NCI-H2196 treated with DMSO at 0.1 percent for 48 hours (cell line): ENCODE measurements at regions not wholly inside any gene's neighbourhood (a gene's known extent, or its start where the extent isn't known, plus 50 kb on each side); places are given as distances from the start of the nearest gene placed in this dataset.

Source experiments
- DNase-seq: peaks from one replicate; lab custom pipeline; 2025; ENCODE audit not compliant: unreplicated experiment; lab: John Stamatoyannopoulos, UW

DNA sequence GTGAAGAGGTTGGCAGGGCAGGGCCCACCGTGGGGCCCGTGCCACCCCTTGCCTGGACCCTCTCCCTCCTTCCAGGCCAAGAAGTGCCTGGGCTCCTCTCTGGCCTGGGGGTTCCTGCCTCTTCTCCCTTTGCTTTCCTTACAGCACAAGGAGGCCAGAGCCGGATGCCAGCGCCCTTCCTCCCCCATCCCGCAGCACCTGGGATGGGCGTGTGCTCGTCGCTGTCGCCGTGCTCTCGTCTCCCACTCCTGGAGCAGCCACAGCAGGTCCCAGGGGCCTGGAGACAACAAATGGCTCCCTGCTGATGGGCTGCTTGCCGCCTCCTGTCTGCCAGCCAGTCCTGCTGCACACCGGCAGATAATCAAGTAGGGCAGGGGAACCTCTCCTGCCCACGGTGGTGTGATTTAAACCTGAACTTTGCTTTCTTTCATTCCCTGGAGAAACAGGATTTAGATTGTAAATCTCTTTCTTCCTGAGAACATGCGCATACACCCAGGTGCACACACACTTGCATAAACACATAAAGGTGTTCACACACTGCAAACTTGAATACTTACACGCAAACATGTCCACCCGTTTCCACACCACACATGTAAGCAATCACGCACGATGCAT is 50.8 kb upstream of the POU3F1 start:
- no peak for DNase-seq
